ENCODE measurements at regions not wholly inside any gene's neighbourhood (a gene's known extent, or its start where the extent isn't known, plus 50 kb on each side); places are given as distances from the start of the nearest gene placed in this dataset.

- no peak overlapping the region for H3K4me3 ChIP-seq
- H3K9me3 ChIP-seq, result peaks cover 0 to 4% (median 0%) of the 10 kb centered on the region in 4 donors
- ATAC-seq (ENCODE audit: low FRiP score in 2 of 2), result no peak
- no peak for DNase-seq
- TF ChIP-seq EP300 (IDR thresholded peaks at IDR 0.05) (no peak), POLR2A (IDR thresholded peaks at IDR 0.05) (no peak), CTCF (IDR thresholded peaks at IDR 0.05) (no peak), POLR2AphosphoS5 (IDR thresholded peaks at IDR 0.05) (no peak)
- H3K36me3 ChIP-seq, result no peaks in the 10 kb centered on the region
- peak overlapping the region in 2 of 4 donors; percentile 20 to 21 for H3K27ac ChIP-seq
- 73 to 97% methylated on average over 3 to 6 of the region's 17 CpGs for WGBS, 2 donors
- peaks cover 21 to 33% (median 25%) of the 10 kb centered on the region in 4 donors for H3K4me1 ChIP-seq
- no peaks in the 10 kb centered on the region for H3K27me3 ChIP-seq
Measured at GRCh38 chr16:11494029-11494428, 92.7 kb downstream of the LITAF start.

GRCh38 chr16:11494433-11494832 lies 92.3 kb downstream of the LITAF start:
- Histone ChIP-seq H3K9me3 (peaks cover 0 to 4% (median 0%) of the 10 kb centered on the region in 4 donors), H3K4me3 (no peak overlapping the region), H3K36me3 (no peaks in the 10 kb centered on the region), H3K27ac (peak overlapping the region in 2 of 4 donors; percentile 20 to 21), H3K4me1 (peaks cover 21 to 33% (median 25%) of the 10 kb centered on the region in 4 donors), H3K27me3 (no peaks in the 10 kb centered on the region)
- DNase-seq, result no peak
- TF ChIP-seq POLR2AphosphoS5 (IDR thresholded peaks at IDR 0.05), result no peak
- no peak for TF ChIP-seq POLR2A (IDR thresholded peaks at IDR 0.05)
- no peak for TF ChIP-seq CTCF (IDR thresholded peaks at IDR 0.05)
- TF ChIP-seq EP300 (IDR thresholded peaks at IDR 0.05), result no peak
- no peak for ATAC-seq (ENCODE audit: low FRiP score in 2 of 2)
- WGBS, 2 donors, result 87 to 100% methylated on average over 2 to 12 of the region's 12 CpGs

- WGBS, 2 donors, result 77 to 81% methylated on average over 5 of the region's 5 CpGs
- H3K4me1 ChIP-seq, result peaks cover 21 to 33% (median 25%) of the 10 kb centered on the region in 4 donors
- peak overlapping the region in 1 of 4 donors; percentile 20 for H3K27ac ChIP-seq
- H3K4me3 ChIP-seq, result no peak overlapping the region
- TF ChIP-seq EP300 (IDR thresholded peaks at IDR 0.05), result no peak
- no peak for TF ChIP-seq CTCF (IDR thresholded peaks at IDR 0.05)
- no peak for TF ChIP-seq POLR2A (IDR thresholded peaks at IDR 0.05)
- no peak for TF ChIP-seq POLR2AphosphoS5 (IDR thresholded peaks at IDR 0.05)
- H3K36me3 ChIP-seq, result no peaks in the 10 kb centered on the region
- no peaks in the 10 kb centered on the region for H3K27me3 ChIP-seq
- DNase-seq (no peak), ATAC-seq (ENCODE audit: low FRiP score in 2 of 2) (no peak)
- H3K9me3 ChIP-seq, result peaks cover 0 to 3% (median 0%) of the 10 kb centered on the region in 4 donors
Measured at GRCh38 chr16:11495066-11495407, 91.7 kb downstream of the LITAF start.
